ENCODE measurements at regions not wholly inside any gene's neighbourhood (a gene's known extent, or its start where the extent isn't known, plus 50 kb on each side); places are given as distances from the start of the nearest gene placed in this dataset.

DNA sequence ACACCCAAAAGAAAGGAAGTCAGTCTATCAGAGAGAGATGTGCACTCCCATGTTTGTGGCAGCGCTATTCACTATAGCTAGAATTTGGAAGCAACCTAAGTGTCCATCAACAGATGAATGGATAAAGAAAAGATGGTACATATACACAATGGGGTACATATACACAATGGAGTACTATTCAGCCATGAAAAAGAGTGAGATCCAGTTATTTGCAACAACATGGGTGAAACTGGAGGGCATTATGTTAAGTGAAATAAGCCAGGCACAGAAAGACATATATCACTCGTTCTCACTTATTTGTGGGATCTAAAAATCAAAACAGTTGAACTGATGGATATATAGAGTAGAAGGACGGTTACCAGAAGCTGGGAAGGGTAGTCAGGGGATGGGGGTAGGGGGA is 99.9 kb upstream of the ZNF516 start:
- no peak for DNase-seq

DNA sequence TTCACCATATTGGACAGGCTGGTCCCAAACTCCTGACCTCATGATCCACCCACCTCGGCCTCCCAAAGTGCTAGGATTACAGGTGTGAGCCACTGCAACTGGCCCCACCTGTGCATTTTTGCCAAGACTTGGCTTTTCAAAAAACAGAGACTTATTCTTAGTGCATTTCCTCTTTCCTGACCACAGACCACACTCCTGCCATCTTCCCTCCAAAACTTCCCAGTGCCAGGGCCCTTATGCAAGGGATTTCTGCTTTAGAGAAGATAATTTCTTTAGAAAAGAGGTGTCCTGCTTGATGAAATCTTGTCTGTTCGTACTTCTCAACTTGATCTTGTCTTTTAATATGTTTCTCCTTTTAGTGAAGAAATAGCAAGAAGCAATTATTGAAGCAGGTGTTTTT is 98.8 kb upstream of the ZNF516 start:
- DNase-seq: no peak

DNA sequence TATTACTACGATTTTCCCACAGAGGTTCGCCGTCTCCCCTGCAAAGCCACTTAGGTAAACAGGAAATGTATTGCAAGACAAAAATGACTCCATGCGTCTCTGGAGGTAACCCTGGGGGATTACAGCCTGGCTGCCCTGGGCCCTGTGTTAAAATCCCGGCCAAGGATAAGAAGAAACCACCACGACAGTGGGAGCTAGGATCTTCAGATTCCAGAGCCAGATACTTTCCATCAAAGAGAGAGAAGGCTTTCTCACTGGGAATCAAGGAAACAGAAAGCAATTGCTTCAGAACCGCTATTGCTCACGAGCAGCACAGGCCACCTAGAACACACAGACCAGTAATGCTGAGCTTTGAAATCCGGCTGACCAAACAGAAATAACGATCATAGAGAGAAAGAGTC is 97.9 kb upstream of the ZNF516 start:
- peak in 1 of 2 experiments; percentile 26 for DNase-seq

DNA sequence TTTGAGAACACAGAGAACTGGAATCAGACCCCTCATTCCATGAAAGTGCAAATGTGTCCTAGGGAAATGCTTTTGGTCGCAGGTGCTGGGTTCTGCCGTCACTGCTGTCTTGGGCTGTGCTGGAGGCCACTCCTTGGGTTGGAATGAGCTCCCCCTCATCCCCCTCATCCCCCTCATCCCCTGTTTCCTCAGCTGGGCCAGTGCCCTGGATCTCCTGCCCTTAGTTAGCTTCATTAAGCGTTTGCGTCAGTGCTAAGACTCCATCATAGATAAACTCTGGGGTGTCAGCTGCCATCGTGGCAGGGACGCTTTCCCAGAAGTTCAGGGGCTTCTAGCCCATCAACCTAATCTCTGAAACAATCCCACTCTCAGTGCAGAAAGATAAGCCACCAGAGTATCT is 97.1 kb upstream of the ZNF516 start:
- DNase-seq: no peak

DNA sequence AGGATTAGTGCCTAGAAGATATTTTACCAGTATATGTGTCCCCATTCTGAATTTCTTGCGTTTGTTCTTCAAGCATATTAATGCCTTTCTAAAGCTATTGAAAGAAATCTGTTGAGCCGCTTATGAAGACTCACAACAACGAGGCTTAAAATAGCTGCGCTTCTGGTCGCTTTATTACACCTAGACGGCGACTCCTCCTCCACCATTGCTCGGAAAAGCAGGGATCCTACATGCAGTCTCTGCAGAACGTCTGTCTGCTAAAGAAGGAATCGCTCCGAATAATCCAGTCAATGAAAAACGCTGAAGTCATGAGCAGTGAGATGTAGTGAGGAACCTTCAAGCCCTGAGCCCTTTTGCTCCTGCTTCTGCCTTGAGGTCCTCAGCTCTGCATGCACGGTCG is 94.8 kb upstream of the ZNF516 start:
- no peak for DNase-seq

DNA sequence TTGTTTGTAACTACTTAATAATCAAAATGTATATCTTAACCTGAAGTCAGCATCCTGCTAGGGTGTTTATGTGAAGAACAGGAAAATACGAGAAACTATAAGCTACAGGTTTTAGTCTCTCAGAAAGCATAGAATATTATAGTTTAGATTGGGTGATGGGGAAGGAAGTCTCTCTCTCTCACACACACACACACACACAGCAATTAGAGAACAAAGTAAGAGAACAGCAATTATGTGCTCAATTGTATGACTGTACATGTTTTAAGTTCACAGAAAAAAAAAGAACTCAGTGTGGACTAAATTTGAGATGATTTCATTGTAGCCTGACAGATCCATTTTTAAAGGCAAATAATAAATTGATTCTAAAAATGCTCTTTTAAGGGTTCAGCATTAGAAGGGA is 94.3 kb upstream of the ZNF516 start:
- peak in 1 of 2 experiments; percentile 6 for DNase-seq

DNA sequence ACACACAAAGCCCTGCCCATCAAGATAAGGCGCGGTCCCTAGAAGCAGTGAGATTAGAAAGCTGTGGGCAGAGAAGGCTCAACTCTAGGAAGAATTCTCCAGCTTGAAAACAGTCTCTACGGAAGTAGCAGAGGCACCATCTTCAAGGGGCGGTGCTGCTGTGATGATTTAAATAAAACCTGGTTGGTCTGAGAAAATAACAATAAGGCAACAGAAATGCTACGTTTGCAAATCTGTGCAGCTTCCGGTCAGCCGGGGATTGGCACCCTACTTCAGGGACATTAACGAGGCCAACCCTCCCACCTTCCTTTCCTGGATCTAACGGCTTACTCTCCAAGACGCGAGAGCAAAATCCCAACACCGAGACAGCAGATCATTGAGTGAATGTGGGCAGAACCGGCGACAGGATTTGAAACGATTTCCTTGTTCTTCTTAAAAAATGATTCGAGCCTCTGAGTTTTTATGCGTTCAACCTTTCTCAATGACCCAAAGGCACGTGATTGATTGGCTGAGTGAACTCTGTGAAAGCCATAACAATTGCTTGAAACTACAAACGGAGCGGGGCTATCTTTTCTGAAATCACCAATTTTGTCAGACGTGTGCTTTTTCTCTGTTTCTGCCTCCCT is 93.7 kb upstream of the ZNF516 start:
- DNase-seq: no peak

DNA sequence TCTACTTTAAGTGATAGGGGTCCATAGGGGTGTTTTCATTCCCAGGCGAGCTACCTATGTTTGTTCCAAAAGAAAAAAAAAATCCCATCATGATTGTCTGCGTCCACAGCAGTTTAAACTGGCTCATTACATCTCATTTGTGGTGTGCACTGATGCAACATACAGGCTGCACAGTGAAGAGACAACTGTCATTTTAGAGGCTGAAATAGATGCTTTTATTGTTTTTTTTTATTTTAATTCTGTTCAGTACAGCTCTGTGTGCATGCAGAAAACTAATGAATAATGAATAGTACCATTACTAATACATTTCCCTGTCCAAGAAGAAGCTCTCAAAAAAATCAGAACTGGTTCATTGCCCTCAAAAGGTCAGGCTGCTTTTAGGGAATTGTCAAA is 92.8 kb upstream of the ZNF516 start:
- no peak for DNase-seq

DNA sequence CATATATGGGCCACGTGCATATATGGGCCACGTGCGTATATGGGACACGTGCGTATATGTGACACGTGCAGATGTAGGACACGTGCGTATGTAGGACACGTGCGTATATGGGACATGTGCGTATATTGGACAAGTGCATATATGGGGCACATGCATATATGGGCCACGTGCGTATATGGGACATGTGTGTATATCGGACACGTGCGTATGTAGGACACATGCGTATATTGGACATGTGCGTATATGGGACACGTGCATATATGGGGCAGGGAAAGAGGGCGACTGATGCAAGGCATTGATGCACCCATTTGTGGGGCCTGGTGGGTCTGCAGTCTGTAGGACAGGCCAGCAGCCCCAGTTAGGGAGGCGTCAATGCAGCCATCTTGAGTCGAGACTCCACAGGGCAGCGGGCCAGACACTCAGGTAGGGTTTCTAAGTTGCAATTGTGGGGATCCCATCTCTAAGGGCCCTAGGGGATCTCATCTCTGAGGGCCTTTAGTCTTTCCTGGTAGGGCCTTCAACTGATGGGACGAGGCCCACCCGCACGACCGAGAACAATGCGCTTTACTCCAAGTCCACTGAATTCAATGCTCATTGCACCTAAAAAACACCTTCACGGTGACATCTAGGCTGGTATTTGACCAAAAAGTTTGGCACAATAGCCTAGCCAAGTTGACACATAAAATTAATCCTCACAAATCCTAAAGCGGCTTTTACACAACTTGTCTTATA is 92.3 kb upstream of the ZNF516 start:
- no peak for DNase-seq

DNA sequence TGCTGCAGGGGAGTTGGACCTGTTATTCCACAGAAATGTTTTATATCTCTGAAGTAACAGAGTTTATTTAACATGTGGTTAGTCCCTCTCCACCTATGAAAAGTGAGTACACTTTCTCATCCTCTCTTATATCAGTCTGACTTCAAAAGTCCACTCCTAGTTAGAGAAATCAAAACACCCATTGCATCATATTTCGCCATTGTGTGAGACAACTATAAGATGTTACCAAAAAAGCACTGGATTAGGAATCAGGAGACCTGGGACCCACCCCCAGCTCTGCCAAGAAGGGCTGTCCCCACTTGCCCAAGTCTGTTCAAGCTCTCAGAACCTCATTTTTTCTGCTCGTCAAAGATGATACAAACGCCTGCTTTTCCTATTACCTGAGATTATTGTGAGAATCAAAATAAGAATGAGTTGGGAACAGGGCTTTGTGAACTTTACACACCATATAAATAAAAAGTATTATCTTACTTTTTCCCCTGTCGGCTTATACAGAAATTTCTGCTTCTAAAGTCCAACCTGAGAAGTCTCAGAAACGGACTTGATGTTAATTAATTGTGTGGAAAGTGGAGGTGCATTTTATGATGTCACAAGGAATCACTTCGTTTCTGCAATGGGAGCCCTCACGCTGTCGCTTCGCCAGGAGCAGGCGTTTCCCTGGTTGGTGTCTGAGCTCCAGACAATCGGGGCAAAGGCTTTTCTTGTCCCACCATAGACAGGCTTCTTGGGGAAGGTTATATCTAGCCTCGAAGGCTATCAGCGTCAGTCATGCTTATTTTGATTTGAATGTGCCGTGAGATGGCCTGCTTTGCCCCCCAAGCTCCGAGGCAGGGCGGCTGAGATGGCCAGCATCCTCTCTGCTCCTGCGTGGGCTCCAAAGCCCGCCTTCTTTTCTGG is 89.6 kb upstream of the ZNF516 start:
- DNase-seq: no peak

DNA sequence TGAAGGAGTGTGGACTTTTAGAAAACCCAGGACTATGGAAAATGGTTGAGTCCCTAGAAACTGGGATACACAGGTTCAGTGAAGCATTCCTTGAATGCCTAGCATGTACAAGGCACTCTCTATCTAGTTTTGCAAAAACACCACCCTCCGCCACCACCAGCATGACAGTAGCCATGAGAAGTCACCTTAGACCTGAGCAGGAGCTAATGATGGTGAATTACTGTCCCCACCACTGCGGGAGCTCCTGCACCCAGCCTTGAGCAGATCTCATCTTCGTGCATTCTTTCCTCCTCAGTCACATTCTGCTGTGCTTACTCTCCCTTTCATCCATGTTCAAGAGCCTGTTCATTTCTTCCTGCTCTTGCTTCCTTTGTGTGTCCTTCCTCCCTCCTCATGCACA is 86.2 kb upstream of the ZNF516 start:
- no peak for DNase-seq

DNA sequence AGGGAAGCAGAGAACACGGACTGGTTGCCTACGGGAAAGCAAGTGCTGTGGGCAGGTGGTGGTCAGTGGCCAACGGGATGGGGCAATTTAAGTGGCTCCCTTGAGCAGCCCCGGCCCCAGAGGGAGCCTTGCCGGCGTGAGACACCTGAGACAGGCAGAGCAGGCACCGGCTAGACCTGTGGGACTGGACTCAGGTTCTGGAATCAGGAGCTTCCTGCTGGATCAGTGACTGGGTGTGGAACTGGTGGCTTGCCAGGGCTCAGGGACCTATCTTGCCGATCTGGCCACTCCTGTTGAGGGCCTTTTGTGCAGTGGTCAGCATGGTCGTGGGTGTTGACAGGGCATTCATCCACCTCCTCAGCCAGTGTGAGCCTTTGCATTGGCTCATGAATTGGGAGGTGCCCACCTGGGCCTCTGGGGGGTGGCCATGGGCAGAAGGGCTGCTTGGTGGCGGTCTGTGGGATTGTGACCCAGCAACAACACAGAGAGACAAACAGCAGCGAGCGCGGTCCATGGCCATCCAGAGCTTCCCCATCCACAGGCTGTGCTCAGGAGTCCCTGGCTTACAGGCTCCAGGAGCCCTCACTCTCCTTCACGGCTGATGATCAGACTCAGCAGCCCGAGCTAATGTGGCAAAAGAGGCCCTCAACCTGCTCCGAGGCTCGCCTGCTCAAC is 85.4 kb upstream of the ZNF516 start:
- no peak for DNase-seq

DNA sequence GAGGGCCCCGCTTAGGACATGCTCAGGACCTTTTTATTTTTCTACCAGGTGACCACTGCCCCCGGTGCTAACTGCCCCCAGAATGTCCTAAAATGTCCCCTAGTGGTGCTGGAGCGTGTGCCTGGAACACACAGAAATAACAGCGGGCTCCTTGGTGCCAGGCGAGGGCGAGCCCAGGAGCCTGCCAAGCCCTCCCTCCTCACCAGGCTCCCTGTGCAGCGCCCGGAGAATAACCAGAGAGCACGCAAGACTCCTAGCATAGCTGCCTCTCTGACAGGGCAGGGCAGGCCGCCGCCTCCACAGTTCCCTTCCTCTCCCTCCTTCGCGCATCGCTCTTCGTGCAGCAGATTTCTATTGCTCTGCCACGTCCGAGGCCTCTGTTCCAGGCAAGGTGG is 84.3 kb upstream of the ZNF516 start:
- no peak for DNase-seq

DNA sequence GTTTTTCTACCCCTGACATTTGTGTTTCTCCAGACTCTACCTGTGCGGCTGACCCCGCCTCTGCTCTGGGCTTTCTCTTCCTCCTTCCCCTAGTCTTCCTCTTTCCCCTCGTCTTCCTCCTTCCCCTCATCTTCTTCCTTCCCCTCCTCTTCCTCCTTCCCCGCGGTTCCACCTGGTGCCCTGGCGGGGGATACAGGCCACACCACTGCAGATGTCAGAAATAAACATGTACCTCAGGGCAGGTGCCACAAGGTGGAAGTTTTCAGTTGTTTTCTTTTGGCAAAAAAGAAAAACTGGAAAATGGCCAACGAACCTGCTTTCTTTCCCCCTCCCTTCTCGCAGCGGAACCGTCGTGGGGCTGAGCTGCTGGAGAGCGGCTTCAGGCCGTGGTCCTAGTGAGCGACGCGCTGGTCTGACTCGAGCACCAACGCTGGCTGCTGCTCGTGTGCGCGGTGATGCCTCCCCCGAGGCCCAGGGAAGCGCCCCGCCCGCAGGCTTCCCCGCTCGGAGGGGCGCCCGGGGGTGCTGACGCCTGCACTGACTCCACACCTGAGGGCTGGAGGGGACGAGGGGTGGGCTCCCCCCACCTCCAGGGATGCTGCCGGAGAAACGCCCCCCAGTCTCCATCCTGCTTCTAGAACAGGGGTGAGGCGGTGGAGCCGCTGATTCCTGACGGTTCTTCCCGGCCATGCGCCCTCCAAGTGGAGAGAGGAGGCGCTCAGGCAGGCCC is 83.7 kb upstream of the ZNF516 start:
- DNase-seq: no peak

DNA sequence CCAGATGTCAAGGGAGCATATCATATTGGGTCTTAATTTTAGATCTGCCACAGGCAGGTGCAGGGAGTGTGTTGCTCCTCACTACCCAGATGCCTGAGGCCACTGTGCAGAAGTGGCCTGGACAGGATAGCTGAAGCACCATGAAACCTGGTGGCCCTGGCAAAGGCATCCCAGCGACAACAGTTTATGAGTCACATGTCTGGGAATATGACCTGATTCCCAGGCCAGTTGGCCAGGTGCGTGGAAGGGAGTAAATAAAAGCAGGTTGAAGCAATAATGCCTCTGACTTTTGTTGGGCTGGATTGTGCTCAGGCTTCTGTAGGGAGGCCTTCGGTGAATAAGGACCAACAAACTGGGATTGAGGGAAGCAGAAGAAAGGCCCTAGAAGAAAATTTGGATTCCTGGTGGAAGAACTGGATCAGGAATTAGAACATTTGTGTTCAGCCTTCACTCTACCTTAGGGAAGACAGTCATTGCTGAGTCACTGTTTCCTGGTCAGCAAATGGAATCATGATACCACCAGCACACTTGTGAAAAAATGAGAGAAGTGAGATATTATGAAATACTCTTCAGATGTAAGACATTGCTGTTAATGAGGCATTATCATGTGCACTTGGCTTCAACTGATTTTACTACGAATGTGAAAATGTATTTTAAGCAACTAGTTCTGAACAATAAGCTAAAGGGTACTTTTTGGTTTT is 78.4 kb upstream of the ZNF516 start:
- DNase-seq: no peak

DNA sequence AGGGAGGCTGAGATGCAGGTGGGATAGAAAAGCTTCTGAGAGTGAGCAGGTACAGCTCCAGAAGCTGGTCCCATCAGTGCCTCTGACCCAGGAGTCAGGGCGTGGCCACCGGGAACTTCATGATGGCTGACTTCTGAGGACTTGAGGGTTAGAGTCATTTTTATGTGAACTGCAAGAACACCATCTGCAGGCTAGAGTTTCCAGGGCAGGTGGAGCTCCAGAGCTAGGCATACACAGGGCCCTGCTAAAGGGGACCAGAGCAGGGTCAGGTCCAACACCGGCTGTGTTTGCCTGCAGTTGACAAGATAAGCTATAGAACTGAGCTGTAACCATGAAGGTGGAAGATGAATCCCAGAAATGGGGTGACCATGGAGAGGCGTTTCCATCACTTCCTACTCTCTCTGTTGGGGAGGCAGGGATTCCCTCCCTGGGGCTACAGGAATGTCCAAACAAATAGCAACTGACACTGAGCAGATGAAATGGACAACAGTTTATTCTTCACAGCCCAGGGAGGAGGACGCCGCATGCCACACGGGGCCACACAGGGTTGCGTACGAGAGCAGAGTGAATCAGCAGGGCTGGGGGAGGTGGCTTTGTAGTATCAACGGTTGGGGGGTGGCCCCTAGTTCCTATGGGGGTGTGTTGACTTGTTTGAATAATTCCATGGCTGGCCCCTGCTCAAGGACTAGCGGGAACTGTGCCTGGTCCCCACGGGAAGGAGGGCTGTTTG is 77.6 kb upstream of the ZNF516 start:
- no peak for DNase-seq

DNA sequence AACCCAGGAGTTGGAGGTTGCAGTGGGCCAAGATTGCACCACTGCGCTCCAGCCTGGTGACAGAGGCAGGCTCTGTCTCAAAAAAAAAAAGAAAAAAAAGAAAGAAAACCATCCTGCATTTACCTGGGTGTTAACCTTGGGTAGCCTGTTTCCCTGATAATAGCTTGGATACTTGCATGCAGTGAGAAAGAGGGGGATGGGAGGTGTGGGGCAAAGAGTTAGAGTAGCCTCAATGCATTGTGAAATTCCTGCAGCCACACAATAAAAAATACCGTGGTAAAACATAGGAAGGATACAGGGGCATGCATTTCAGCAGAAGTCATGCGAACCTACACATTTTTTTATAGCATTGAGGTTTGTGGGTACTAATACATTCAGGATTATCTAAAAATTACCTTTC is 76.6 kb upstream of the ZNF516 start:
- no peak for DNase-seq

DNA sequence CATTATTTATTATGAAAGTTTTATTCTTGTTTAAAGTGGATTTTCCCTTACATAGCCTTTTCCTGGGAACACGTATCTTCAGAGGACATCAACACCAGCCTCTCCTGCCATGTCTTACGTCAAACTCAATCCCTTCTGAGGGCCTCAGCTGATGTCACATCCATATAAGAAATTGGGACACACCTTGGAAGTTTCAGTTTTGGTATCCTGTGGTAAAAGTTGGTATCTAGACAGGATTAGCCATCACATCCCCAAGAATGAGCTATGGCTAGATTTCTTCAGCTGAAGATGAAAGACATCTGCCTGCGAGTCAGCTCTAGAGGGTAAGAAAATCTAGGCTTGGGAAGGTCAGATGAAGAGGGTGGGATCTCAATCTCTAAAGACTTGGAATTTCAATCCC is 75.8 kb upstream of the ZNF516 start:
- no peak for DNase-seq

DNA sequence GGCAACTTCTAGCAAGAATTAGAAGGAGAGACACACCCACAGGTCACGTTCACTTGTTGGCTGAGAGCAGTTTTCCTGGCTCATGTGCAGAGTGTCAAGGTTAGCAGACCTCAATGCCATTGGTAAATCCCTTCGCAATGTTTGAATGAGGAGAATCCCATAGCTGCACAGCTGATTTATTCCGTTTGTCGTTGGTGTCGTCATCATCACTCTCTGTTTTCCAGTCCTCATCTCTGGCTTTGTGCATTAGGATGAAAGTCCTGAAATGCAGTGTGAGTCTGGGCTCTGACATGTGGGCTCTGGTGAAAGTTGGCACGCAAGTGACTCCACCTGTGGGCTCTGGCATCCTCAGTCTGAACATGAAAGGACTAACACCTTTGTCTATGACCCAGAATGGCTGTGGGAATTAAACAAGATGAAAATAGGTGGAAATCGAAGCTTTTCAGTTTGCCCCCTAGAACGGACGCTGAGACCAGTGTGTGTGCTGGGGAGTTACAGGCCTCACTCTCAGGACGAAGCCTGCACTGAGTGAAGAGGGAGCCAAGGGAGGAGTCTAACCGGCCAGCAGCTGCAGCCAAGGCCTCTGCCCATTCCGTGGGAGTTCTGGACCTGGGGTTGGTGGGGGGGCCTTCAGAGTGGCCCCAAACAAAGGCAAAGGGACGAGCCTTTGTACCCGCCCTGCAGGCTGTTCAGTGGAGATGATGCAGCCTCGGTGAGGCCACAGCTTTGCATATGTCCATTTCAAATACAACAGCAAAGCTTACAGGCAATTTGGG is 74.8 kb upstream of the ZNF516 start:
- no peak for DNase-seq

DNA sequence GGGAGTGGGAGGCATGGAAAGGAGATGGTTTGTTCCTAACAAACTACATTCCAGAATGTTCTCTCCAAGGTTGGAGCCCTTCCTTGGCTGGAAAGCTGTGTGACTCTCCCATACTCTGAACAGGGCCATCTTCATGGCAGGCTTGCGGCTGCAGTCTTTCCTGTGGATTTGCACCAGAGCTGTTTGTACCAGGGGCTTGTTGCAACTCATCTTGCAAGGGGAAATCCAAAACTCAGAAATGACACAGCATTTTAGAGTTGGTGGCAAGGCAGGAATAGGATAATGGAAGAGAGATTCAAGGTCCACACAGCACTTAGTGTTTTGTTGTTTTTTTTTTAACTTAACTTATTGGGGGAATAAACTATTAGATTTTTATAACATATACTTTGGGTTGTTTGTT is 73.7 kb upstream of the ZNF516 start:
- DNase-seq: no peak
